ENCODE measurements at regions not wholly inside any gene's neighbourhood (a gene's known extent, or its start where the extent isn't known, plus 50 kb on each side); places are given as distances from the start of the nearest gene placed in this dataset.

GRCh38 chr2:108145557-108146326, 94.0 kb upstream of the SULT1C3 start:
- TF ChIP-seq SIN3A (IDR thresholded peaks at IDR 0.05; ENCODE audit: borderline replicate concordance, insufficient read depth, low read length) = no peak

GRCh38 chr2:108148555-108148954, 91.2 kb upstream of the SULT1C3 start:
- no peak for TF ChIP-seq REST (IDR thresholded peaks at IDR 0.05; ENCODE audit: insufficient read depth in 1 of 2, low read depth in 2 of 2, low read length in 2 of 2)
- no peak for TF ChIP-seq FOXP2 (optimal IDR thresholded peaks at IDR 0.05; ENCODE audit: borderline replicate concordance, extremely low read depth, extremely low read length, insufficient read depth)
- TF ChIP-seq TAF1 (IDR thresholded peaks at IDR 0.05; ENCODE audit: borderline replicate concordance, insufficient read depth, low read length) = no peak
- TF ChIP-seq POLR2AphosphoS5 (IDR thresholded peaks at IDR 0.05; ENCODE audit: low read depth, low read length) = no peak
- no peak for TF ChIP-seq SIN3A (IDR thresholded peaks at IDR 0.05; ENCODE audit: borderline replicate concordance, insufficient read depth, low read length)

- TF ChIP-seq SIN3A (IDR thresholded peaks at IDR 0.05; ENCODE audit: borderline replicate concordance, insufficient read depth, low read length) (no peak), FOXP2 (optimal IDR thresholded peaks at IDR 0.05; ENCODE audit: borderline replicate concordance, extremely low read depth, extremely low read length, insufficient read depth) (no peak), REST (IDR thresholded peaks at IDR 0.05; ENCODE audit: insufficient read depth in 1 of 2, low read depth in 2 of 2, low read length in 2 of 2) (no peak), TAF1 (IDR thresholded peaks at IDR 0.05; ENCODE audit: borderline replicate concordance, insufficient read depth, low read length) (no peak), POLR2AphosphoS5 (IDR thresholded peaks at IDR 0.05; ENCODE audit: low read depth, low read length) (no peak)
These were observed 85.3 kb upstream of the SULT1C3 start for GRCh38 chr2:108154366-108155061.

DNA sequence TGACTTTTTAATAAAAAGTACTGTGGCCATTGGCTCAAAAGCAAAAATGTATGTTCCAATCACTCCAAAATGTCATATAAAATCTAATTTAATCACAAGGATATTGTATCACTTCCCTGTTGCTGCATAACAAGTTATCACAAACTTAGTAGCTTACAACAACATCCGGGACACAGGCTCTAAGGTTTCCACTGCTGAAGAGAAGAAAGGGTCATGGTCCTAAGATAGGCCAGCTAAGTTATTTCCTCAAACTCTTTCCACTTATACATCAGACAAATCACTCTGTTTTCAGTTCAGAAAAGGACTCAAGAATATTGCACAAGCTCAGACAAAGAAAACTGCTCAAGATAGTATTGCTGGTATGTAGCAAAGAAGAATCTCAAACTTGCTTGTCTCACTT, 78.5 kb upstream of the SULT1C3 start:
- TF ChIP-seq SIN3A (IDR thresholded peaks at IDR 0.05; ENCODE audit: borderline replicate concordance, insufficient read depth, low read length) (no peak), FOXP2 (optimal IDR thresholded peaks at IDR 0.05; ENCODE audit: borderline replicate concordance, extremely low read depth, extremely low read length, insufficient read depth) (no peak), POLR2AphosphoS5 (IDR thresholded peaks at IDR 0.05; ENCODE audit: low read depth, low read length) (no peak), TAF1 (IDR thresholded peaks at IDR 0.05; ENCODE audit: borderline replicate concordance, insufficient read depth, low read length) (no peak), REST (IDR thresholded peaks at IDR 0.05; ENCODE audit: insufficient read depth in 1 of 2, low read depth in 2 of 2, low read length in 2 of 2) (no peak)

- TF ChIP-seq TAF1 (IDR thresholded peaks at IDR 0.05; ENCODE audit: borderline replicate concordance, insufficient read depth, low read length) = no peak
- no peak for TF ChIP-seq REST (IDR thresholded peaks at IDR 0.05; ENCODE audit: insufficient read depth in 1 of 2, low read depth in 2 of 2, low read length in 2 of 2)
- no peak for TF ChIP-seq SIN3A (IDR thresholded peaks at IDR 0.05; ENCODE audit: borderline replicate concordance, insufficient read depth, low read length)
- TF ChIP-seq POLR2AphosphoS5 (IDR thresholded peaks at IDR 0.05; ENCODE audit: low read depth, low read length) = no peak
- no peak for TF ChIP-seq FOXP2 (optimal IDR thresholded peaks at IDR 0.05; ENCODE audit: borderline replicate concordance, extremely low read depth, extremely low read length, insufficient read depth)
These were observed 75.5 kb upstream of the SULT1C3 start for GRCh38 chr2:108164318-108164717.
